SK-MEL-5 (cell line): ENCODE measurements at regions not wholly inside any gene's neighbourhood (a gene's known extent, or its start where the extent isn't known, plus 50 kb on each side); places are given as distances from the start of the nearest gene placed in this dataset.

Experiments used
- DNase-seq: peaks from one replicate; pipeline ENCODE4 v3.0.0-alpha.2; 2016; ENCODE audit warnings: low read depth, low spot score
- in situ Hi-C: cut with HindIII; loops from 2 replicates; pipeline ENCODE4 v1.10.0; 2016; ENCODE audit warnings: low sequenced_read_pairs, high pct_unique_total_duplicates, low pct_unique_long_range_greater_than_20kb

GRCh38 chr11:113634940-113635575 is 71.0 kb downstream of the TMPRSS5 start:
- no peak for DNase-seq
- in situ Hi-C loops: no loop called here

GRCh38 chr11:113632981-113633380 is 73.1 kb downstream of the TMPRSS5 start:
- DNase-seq: no peak
- in situ Hi-C loops: no loop called here

GRCh38 chr11:113629562-113629961 is 76.5 kb downstream of the TMPRSS5 start:
- no peak for DNase-seq
- in situ Hi-C loops: no loop called here

GRCh38 chr11:113628912-113629311 is 77.2 kb downstream of the TMPRSS5 start:
- in situ Hi-C loops: no loop called here
- no peak for DNase-seq

GRCh38 chr11:113627946-113628345 is 78.2 kb downstream of the TMPRSS5 start:
- DNase-seq: no peak
- in situ Hi-C loops: no loop called here

GRCh38 chr11:113627297-113627696 is 78.8 kb downstream of the TMPRSS5 start:
- in situ Hi-C loops: no loop called here
- DNase-seq: no peak

- in situ Hi-C loops: no loop called here
- no peak for DNase-seq
Observed at GRCh38 chr11:113626736-113627135, 79.4 kb downstream of the TMPRSS5 start.

- in situ Hi-C loops: no loop called here
- DNase-seq: no peak
Observed at GRCh38 chr11:113623114-113623513, 83.0 kb downstream of the TMPRSS5 start.

GRCh38 chr11:113618360-113618759 is 87.7 kb downstream of the TMPRSS5 start:
- in situ Hi-C loops: no loop called here
- DNase-seq: no peak

GRCh38 chr11:113615773-113616172 is 90.3 kb downstream of the TMPRSS5 start:
- in situ Hi-C loops: no loop called here
- DNase-seq: no peak

- in situ Hi-C loops: no loop called here
- DNase-seq: no peak
Observed at GRCh38 chr11:113615098-113615497, 91.0 kb downstream of the TMPRSS5 start.

- in situ Hi-C loops: no loop called here
- DNase-seq: no peak
Observed at GRCh38 chr11:113614097-113614496, 92.0 kb downstream of the TMPRSS5 start.

GRCh38 chr11:113613619-113614018 is 92.5 kb downstream of the TMPRSS5 start:
- in situ Hi-C loops: no loop called here

GRCh38 chr11:113604186-113604585 is 101.9 kb downstream of the TMPRSS5 start:
- DNase-seq: no peak
- in situ Hi-C loops: no loop called here

More at GRCh38 chr11:113613619-113614018, 92.5 kb downstream of the TMPRSS5 start:
- no peak for DNase-seq

- in situ Hi-C loops: no loop called here
- DNase-seq: no peak
Observed at GRCh38 chr11:113603277-113604059, 102.6 kb downstream of the TMPRSS5 start.

- in situ Hi-C loops: no loop called here
- DNase-seq: no peak
Observed at GRCh38 chr11:113602483-113602882, 103.6 kb downstream of the TMPRSS5 start.

- in situ Hi-C loops: no loop called here
- DNase-seq: no peak
Observed at GRCh38 chr11:113596658-113597057, 109.5 kb downstream of the TMPRSS5 start.

GRCh38 chr11:113595810-113596594 is 110.1 kb downstream of the TMPRSS5 start:
- in situ Hi-C loops: no loop called here
- no peak for DNase-seq
